ENCODE measurements at regions not wholly inside any gene's neighbourhood (a gene's known extent, or its start where the extent isn't known, plus 50 kb on each side); places are given as distances from the start of the nearest gene placed in this dataset.

- Histone ChIP-seq H3K27me3 (peaks cover 0 to 4% (median 0%) of the 10 kb centered on the region in 7 donors), H3K4me1 (no peaks in the 10 kb centered on the region), H3K27ac (no peak overlapping the region), H3K4me3 (no peak overlapping the region), H3K9me3 (no peaks in the 10 kb centered on the region), H3K36me3 (no peaks in the 10 kb centered on the region)
- 87 to 94% methylated on average over 3 of the region's 3 CpGs for WGBS, 2 donors
- intact Hi-C loops (cut with DNase I), result no loop called here
- no peak for TF ChIP-seq CTCF (IDR thresholded peaks at IDR 0.05)
- DNase-seq (no peak), ATAC-seq (no peak)
These were observed 196.3 kb downstream of the TSHZ3 start for GRCh38 chr19:31152906-31153305.

- no peaks in the 10 kb centered on the region for H3K36me3 ChIP-seq
- intact Hi-C loops (cut with DNase I), result no loop called here
- H3K27ac ChIP-seq, result no peak overlapping the region
- no peaks in the 10 kb centered on the region for H3K9me3 ChIP-seq
- DNase-seq (no peak), ATAC-seq (no peak)
- H3K4me1 ChIP-seq, result no peaks in the 10 kb centered on the region
- H3K27me3 ChIP-seq, result no peaks in the 10 kb centered on the region
- no peak overlapping the region for H3K4me3 ChIP-seq
- TF ChIP-seq CTCF (IDR thresholded peaks at IDR 0.05), result no peak
- WGBS, 2 donors, result 90 to 91% methylated on average over 23 of the region's 23 CpGs
These were observed 199.7 kb downstream of the TSHZ3 start for GRCh38 chr19:31149441-31149941.

GRCh38 chr19:31148671-31149070 lies 200.6 kb downstream of the TSHZ3 start:
- Histone ChIP-seq H3K4me3 (no peak overlapping the region), H3K9me3 (no peaks in the 10 kb centered on the region), H3K27ac (no peak overlapping the region), H3K36me3 (no peaks in the 10 kb centered on the region), H3K27me3 (no peaks in the 10 kb centered on the region), H3K4me1 (no peaks in the 10 kb centered on the region)
- WGBS, 2 donors, result 70 to 80% methylated on average over 4 of the region's 4 CpGs
- no peak for ATAC-seq
- no peak for DNase-seq
- intact Hi-C loops (cut with DNase I), result no loop called here
- TF ChIP-seq CTCF (IDR thresholded peaks at IDR 0.05), result no peak

- TF ChIP-seq CTCF (IDR thresholded peaks at IDR 0.05), result no peak
- H3K36me3 ChIP-seq, result no peaks in the 10 kb centered on the region
- DNase-seq (no peak), ATAC-seq (no peak)
- no peak overlapping the region for H3K4me3 ChIP-seq
- intact Hi-C loops (cut with DNase I), result no loop called here
- no peaks in the 10 kb centered on the region for H3K9me3 ChIP-seq
- H3K27ac ChIP-seq, result no peak overlapping the region
- no peaks in the 10 kb centered on the region for H3K4me1 ChIP-seq
- no peaks in the 10 kb centered on the region for H3K27me3 ChIP-seq
- WGBS, 2 donors, result 82 to 84% methylated on average over 2 of the region's 2 CpGs
These were observed 202.0 kb downstream of the TSHZ3 start for GRCh38 chr19:31147234-31147633.
